ENCODE measurements at regions not wholly inside any gene's neighbourhood (a gene's known extent, or its start where the extent isn't known, plus 50 kb on each side); places are given as distances from the start of the nearest gene placed in this dataset.

DNA sequence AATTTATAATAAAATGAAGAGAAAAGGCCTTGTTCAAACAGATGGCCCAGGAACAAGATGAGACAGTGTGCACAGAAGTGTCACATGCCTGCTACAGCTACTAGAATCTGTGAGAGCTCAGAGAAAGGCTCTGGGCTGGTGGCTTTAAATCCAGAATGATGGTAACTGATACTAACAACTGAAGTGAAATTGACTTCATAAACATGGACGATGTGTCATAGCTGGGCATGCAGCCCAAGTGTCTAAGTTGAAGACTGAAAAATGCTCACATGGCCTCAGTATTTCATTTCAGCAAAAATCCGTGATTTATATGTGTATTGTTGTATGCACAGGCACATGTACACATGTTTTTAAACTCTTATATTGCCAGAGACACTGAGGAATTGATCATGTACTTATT, 208.3 kb upstream of the RUNX1 start:
- no peak overlapping the region for H3K27ac ChIP-seq (ENCODE audit: low read depth, low read length)
- no peak overlapping the region for H3K9ac ChIP-seq (ENCODE audit: low read length)
- H3K4me1 ChIP-seq (ENCODE audit: control insufficient read depth, insufficient read depth, low read length), result peaks cover 3% of the 10 kb centered on the region; the same call in 1 of the 2 replicates
- no peak overlapping the region for H3K4me3 ChIP-seq (ENCODE audit: low read depth, low read length)
- no peaks in the 10 kb centered on the region for H3K36me3 ChIP-seq (ENCODE audit: control insufficient read depth, insufficient read depth, low read length)
- H3K27me3 ChIP-seq (ENCODE audit: control insufficient read depth, insufficient read depth, low read length), result no peaks in the 10 kb centered on the region
- H3K9me3 ChIP-seq (ENCODE audit: control insufficient read depth, insufficient read depth, low read depth, low read length), result no peaks in the 10 kb centered on the region

DNA sequence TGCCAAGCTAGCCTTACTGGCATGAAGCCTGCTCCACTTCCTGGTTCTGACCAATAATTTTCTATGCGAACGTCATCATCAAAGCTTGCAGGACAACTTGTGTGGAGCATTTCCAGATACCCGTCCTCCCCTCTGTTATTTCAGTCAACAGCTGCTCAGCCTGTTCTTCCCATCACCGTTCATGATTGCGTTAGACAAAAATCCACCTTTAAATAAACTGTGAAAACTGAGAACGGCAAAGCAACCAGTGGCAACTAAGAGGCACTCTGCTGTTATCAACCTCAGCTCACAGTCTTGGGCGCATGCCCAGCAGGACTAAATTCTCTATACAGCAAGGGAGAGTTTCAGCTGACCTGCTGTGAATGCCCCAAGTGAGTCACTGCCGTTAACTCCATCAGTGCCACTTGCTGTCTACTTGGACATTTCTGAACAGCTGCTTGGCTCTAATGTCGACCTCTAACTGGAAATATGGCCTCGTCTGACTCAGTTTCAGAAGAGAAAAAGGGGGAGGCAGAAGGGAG, 207.4 kb upstream of the RUNX1 start:
- no peaks in the 10 kb centered on the region for H3K9me3 ChIP-seq (ENCODE audit: control insufficient read depth, insufficient read depth, low read depth, low read length)
- H3K4me3 ChIP-seq (ENCODE audit: low read depth, low read length), result no peak overlapping the region
- H3K27ac ChIP-seq (ENCODE audit: low read depth, low read length), result no peak overlapping the region
- H3K9ac ChIP-seq (ENCODE audit: low read length), result no peak overlapping the region
- H3K36me3 ChIP-seq (ENCODE audit: control insufficient read depth, insufficient read depth, low read length), result no peaks in the 10 kb centered on the region
- H3K27me3 ChIP-seq (ENCODE audit: control insufficient read depth, insufficient read depth, low read length), result no peaks in the 10 kb centered on the region
- H3K4me1 ChIP-seq (ENCODE audit: control insufficient read depth, insufficient read depth, low read length), result peaks cover 3% of the 10 kb centered on the region; the same call in 1 of the 2 replicates

DNA sequence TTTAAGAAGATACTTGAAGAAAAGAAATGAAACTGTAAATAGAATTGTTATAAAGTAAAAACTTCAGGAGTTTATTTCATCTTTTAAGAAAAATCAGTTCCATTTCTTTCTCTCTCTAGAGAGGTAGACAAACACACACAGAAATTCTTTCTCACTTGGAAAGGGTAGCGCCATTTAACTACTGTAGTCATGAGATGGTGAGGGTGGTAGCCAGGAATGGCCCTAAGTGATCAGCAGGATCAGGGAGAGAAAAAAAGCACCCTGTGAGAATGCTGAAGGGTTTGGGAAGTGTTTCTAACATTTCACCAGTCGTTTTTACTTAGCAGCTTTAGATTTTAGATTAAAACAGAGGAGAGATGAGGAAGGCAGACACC, 205.7 kb upstream of the RUNX1 start:
- H3K36me3 ChIP-seq (ENCODE audit: control insufficient read depth, insufficient read depth, low read length), result no peaks in the 10 kb centered on the region
- peaks cover 3% of the 10 kb centered on the region; the same call in 1 of the 2 replicates for H3K4me1 ChIP-seq (ENCODE audit: control insufficient read depth, insufficient read depth, low read length)
- H3K4me3 ChIP-seq (ENCODE audit: low read depth, low read length), result no peak overlapping the region
- H3K9me3 ChIP-seq (ENCODE audit: control insufficient read depth, insufficient read depth, low read depth, low read length), result peaks cover 9% of the 10 kb centered on the region
- no peak overlapping the region for H3K9ac ChIP-seq (ENCODE audit: low read length)
- no peak overlapping the region for H3K27ac ChIP-seq (ENCODE audit: low read depth, low read length)
- no peaks in the 10 kb centered on the region for H3K27me3 ChIP-seq (ENCODE audit: control insufficient read depth, insufficient read depth, low read length)

DNA sequence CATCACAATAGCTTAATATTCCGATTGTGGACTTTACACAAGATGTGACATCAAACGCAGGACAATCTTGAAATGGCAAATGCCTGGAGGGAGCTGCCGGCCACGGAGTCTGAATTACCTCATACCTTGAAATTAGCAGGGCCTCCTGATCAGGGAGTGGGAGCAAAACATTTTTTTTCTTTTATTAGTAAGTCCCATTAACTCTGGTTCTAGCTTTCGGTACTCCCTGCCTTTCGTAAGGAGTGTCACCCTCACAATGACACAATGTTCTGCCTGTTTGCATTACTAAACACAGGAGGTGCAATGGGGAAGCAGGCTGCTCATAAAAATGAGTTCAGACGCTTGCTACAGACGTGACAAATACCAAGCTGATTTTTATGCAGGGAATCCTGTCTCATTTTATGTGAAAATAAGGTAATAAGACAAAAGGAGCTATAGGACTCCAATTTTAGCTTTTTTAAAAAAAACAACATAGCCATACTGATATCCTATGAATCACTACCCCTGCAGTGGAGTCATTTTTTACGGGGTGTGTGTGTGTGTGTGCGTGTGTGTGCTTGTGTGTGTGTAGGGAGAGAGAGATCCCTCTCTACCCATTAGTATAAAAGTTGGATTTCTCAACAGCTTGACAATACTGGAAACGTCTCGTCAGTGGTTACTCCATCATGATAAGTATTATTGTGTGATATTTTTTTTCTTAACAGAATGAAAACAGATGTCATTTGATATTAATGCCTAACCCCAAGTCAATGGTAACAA, 205.1 kb upstream of the RUNX1 start:
- H3K4me3 ChIP-seq (ENCODE audit: low read depth, low read length), result no peak overlapping the region
- peaks cover 12% of the 10 kb centered on the region for H3K9me3 ChIP-seq (ENCODE audit: control insufficient read depth, insufficient read depth, low read depth, low read length)
- H3K9ac ChIP-seq (ENCODE audit: low read length), result no peak overlapping the region
- H3K27me3 ChIP-seq (ENCODE audit: control insufficient read depth, insufficient read depth, low read length), result no peaks in the 10 kb centered on the region
- H3K4me1 ChIP-seq (ENCODE audit: control insufficient read depth, insufficient read depth, low read length), result peaks cover 3% of the 10 kb centered on the region; the same call in 1 of the 2 replicates
- H3K36me3 ChIP-seq (ENCODE audit: control insufficient read depth, insufficient read depth, low read length), result no peaks in the 10 kb centered on the region
- no peak overlapping the region for H3K27ac ChIP-seq (ENCODE audit: low read depth, low read length)

DNA sequence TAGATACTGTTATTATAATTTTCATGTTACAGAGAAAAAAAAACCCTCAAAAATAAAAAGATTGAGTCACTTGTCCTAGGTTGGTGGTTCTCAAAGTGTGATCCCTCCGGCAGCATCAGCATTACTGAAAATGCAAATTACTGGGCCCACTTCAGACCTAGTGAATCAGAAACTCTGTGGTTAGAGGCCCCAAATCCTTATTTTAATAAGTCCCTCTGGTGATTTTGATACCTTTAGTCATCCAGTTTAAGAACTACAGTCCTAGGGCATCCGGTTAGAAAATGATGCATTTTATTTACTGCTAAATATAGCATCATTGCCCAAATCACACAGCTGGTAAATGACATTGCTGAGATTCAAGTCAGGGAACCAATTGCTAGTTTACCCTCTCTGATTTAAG, 203.7 kb upstream of the RUNX1 start:
- Histone ChIP-seq H3K9ac (ENCODE audit: low read length) (no peak overlapping the region), H3K36me3 (ENCODE audit: control insufficient read depth, insufficient read depth, low read length) (no peaks in the 10 kb centered on the region), H3K9me3 (ENCODE audit: control insufficient read depth, insufficient read depth, low read depth, low read length) (peaks cover 12% of the 10 kb centered on the region), H3K27ac (ENCODE audit: low read depth, low read length) (no peak overlapping the region), H3K4me3 (ENCODE audit: low read depth, low read length) (no peak overlapping the region), H3K4me1 (ENCODE audit: control insufficient read depth, insufficient read depth, low read length) (peaks cover 3% of the 10 kb centered on the region; the same call in 1 of the 2 replicates), H3K27me3 (ENCODE audit: control insufficient read depth, insufficient read depth, low read length) (no peaks in the 10 kb centered on the region)

DNA sequence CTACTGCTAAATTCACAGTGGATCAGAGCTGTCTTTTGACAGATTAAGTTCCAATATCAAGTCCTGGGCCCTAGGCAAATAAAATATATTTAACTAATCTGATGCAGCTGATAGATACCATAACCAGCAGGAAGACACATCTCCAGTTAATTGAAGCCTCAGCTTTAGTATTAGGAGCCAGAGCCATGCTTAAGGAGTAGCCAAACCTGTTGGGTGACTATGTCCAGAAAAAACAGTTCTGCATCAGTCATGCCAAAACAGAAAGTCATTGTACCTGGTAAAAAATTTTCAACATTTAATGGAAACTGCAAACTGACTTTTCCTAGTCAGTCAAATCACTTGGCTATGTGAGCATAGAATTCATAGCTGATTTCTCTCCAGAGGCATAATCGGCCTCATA, 200.5 kb upstream of the RUNX1 start:
- no peaks in the 10 kb centered on the region for H3K4me1 ChIP-seq (ENCODE audit: control insufficient read depth, insufficient read depth, low read length)
- H3K27me3 ChIP-seq (ENCODE audit: control insufficient read depth, insufficient read depth, low read length), result no peaks in the 10 kb centered on the region
- H3K27ac ChIP-seq (ENCODE audit: low read depth, low read length), result no peak overlapping the region
- H3K36me3 ChIP-seq (ENCODE audit: control insufficient read depth, insufficient read depth, low read length), result no peaks in the 10 kb centered on the region
- no peak overlapping the region for H3K9ac ChIP-seq (ENCODE audit: low read length)
- peaks cover 12% of the 10 kb centered on the region for H3K9me3 ChIP-seq (ENCODE audit: control insufficient read depth, insufficient read depth, low read depth, low read length)
- H3K4me3 ChIP-seq (ENCODE audit: low read depth, low read length), result no peak overlapping the region

DNA sequence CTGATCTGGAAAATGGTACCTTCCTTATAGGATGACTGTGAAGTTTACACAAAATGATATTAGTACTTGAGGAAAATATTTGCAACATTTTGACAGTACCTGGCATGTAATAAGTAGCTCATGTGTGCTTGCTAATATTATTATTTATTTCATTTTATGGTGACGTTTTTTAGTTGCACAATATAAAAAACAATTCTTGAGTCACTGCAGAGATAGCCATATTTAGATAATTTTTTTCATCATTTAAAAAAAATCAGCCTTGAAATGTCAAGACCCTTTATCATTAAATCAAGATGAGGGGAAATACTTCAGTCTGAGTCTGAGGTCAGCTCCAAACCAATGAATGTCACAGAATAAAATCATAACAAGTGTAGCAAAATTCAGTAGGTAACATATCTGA, 196.8 kb upstream of the RUNX1 start:
- Histone ChIP-seq H3K4me3 (ENCODE audit: low read depth, low read length) (no peak overlapping the region), H3K27me3 (ENCODE audit: control insufficient read depth, insufficient read depth, low read length) (no peaks in the 10 kb centered on the region), H3K9me3 (ENCODE audit: control insufficient read depth, insufficient read depth, low read depth, low read length) (peaks cover 12% of the 10 kb centered on the region), H3K27ac (ENCODE audit: low read depth, low read length) (no peak overlapping the region), H3K4me1 (ENCODE audit: control insufficient read depth, insufficient read depth, low read length) (no peaks in the 10 kb centered on the region), H3K9ac (ENCODE audit: low read length) (no peak overlapping the region), H3K36me3 (ENCODE audit: control insufficient read depth, insufficient read depth, low read length) (no peaks in the 10 kb centered on the region)

DNA sequence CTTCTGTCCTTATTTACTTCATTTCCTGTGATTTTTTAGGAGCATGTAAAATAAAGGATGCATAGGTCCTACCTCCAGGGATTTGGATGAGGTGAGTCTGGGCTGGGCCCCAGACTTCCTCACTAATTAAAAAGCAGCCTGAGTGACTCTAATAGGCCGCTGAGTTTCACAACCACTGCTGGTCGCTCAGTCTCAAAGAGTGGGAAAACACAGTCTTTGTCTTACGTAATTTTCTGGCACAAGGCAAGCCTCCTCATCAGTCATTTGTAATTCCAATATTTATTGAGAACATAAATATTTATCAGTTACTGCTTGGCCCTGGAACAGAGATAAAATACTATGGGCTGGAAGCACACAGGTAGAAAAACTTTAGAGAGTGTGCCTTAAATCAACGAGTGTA, 195.4 kb upstream of the RUNX1 start:
- Histone ChIP-seq H3K27me3 (ENCODE audit: control insufficient read depth, insufficient read depth, low read length) (no peaks in the 10 kb centered on the region), H3K9me3 (ENCODE audit: control insufficient read depth, insufficient read depth, low read depth, low read length) (0 out of 2 replicates have a peak, but pooled peaks cover under 1% of the 10 kb centered on the region), H3K4me3 (ENCODE audit: low read depth, low read length) (no peak overlapping the region), H3K4me1 (ENCODE audit: control insufficient read depth, insufficient read depth, low read length) (no peaks in the 10 kb centered on the region), H3K9ac (ENCODE audit: low read length) (no peak overlapping the region), H3K27ac (ENCODE audit: low read depth, low read length) (no peak overlapping the region), H3K36me3 (ENCODE audit: control insufficient read depth, insufficient read depth, low read length) (no peaks in the 10 kb centered on the region)

DNA sequence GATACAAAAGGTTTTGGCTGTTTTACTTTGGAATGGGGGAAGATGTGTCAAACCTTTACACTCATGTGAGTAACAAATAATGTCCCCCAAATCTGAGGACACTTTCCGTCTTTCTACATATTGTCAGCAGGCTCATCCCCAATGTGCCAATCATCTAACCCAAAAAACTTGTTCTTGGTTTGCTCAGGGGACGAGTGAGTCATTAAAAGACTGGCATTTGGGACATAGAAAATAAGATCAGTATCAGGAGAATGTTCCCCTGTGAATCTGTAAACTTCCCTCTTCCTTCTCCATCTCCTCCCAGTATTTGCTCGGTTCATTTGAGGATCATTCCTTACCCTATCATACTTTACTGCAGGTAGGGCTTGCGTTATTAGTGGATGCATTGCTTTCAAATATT, 194.1 kb upstream of the RUNX1 start:
- Histone ChIP-seq H3K9ac (ENCODE audit: low read length) (no peak overlapping the region), H3K36me3 (ENCODE audit: control insufficient read depth, insufficient read depth, low read length) (no peaks in the 10 kb centered on the region), H3K27me3 (ENCODE audit: control insufficient read depth, insufficient read depth, low read length) (no peaks in the 10 kb centered on the region), H3K9me3 (ENCODE audit: control insufficient read depth, insufficient read depth, low read depth, low read length) (no peaks in the 10 kb centered on the region), H3K27ac (ENCODE audit: low read depth, low read length) (no peak overlapping the region), H3K4me1 (ENCODE audit: control insufficient read depth, insufficient read depth, low read length) (no peaks in the 10 kb centered on the region), H3K4me3 (ENCODE audit: low read depth, low read length) (no peak overlapping the region)

DNA sequence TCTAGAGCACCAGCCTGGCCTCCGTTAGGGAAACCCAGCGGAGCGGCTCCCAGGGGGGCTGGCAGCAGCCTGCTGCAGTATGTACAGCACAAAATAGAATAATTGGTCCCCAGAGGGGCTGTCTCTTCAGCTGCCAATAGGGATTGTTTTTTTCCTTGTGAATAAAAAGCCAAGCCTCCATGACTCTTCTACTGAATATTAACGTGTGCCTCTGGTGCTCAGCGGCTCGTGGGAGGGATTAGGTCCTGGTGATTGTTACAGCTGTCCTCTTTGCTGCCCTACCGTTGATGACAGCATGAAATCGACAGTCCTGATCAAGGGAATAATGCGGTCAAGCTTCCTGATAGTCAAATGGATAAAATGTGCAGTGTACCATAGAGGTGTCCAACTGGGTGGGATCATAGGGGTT, 190.7 kb upstream of the RUNX1 start:
- Histone ChIP-seq H3K9me3 (ENCODE audit: control insufficient read depth, insufficient read depth, low read depth, low read length) (no peaks in the 10 kb centered on the region), H3K4me3 (ENCODE audit: low read depth, low read length) (no peak overlapping the region), H3K27ac (ENCODE audit: low read depth, low read length) (no peak overlapping the region), H3K9ac (ENCODE audit: low read length) (no peak overlapping the region), H3K27me3 (ENCODE audit: control insufficient read depth, insufficient read depth, low read length) (no peaks in the 10 kb centered on the region), H3K36me3 (ENCODE audit: control insufficient read depth, insufficient read depth, low read length) (no peaks in the 10 kb centered on the region), H3K4me1 (ENCODE audit: control insufficient read depth, insufficient read depth, low read length) (no peaks in the 10 kb centered on the region)

DNA sequence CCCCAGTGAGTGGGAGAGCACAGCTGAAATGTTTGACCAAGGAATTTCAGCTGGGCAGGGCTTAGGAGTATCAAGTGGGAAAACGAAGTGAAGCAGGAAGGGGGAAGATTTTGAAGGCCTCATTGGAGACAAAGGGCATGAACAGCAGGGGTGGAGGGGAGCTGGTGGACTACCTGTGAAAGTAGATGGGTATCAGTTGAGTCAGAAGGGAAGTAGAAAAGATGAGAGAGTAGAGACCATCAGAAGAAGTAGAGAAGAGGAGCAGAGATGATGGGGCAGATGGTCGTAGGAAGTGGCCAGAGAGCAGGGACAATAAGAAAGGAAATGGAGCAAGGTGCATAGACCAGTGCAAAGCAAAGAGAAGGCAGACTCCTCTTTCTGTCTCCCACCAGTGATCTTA, 189.0 kb upstream of the RUNX1 start:
- Histone ChIP-seq H3K36me3 (ENCODE audit: control insufficient read depth, insufficient read depth, low read length) (no peaks in the 10 kb centered on the region), H3K4me3 (ENCODE audit: low read depth, low read length) (no peak overlapping the region), H3K27ac (ENCODE audit: low read depth, low read length) (no peak overlapping the region), H3K9me3 (ENCODE audit: control insufficient read depth, insufficient read depth, low read depth, low read length) (no peaks in the 10 kb centered on the region), H3K4me1 (ENCODE audit: control insufficient read depth, insufficient read depth, low read length) (no peaks in the 10 kb centered on the region), H3K27me3 (ENCODE audit: control insufficient read depth, insufficient read depth, low read length) (no peaks in the 10 kb centered on the region), H3K9ac (ENCODE audit: low read length) (no peak overlapping the region)
